Breast epithelium (tissue), 3 donors: ENCODE measurements at regions not wholly inside any gene's neighbourhood (a gene's known extent, or its start where the extent isn't known, plus 50 kb on each side); places are given as distances from the start of the nearest gene placed in this dataset.
"Not testable (repeated sequence)": the region's sequence is repeated elsewhere in the genome, so short reads cannot be mapped to it uniquely, and the experiment has no call there.

ENCODE experiments used
- POLR2A ChIP-seq: fragments of 450-650 bp; IDR thresholded peaks from one replicate; pipeline ENCODE4 v1.6.1; 2016; ENCODE audit warnings: antibody characterized with exemption, mild to moderate bottlenecking, moderate library complexity
- POLR2AphosphoS5 ChIP-seq, 3 donors: sonication (generic); formaldehyde crosslinking; IDR thresholded peaks; one replicate each; pipeline ENCODE4 v1.6.1; 2017; ENCODE audit warnings: antibody characterized with exemption in 3 of 3
- TF ChIP-seq, protein P1 (sequence below), 3 donors: fragments of 450-650 bp; IDR thresholded peaks; one replicate each; pipeline ENCODE4 v1.5.1; 2016 to 2017; ENCODE audit warnings: antibody characterized with exemption in 3 of 3, mild to moderate bottlenecking in 3 of 3, moderate library complexity in 3 of 3

GRCh38 chr6:6879586-6879974, 228.2 kb upstream of the RREB1 start:
- not testable (repeated sequence) for TF ChIP-seq POLR2A
- TF ChIP-seq POLR2AphosphoS5 (IDR thresholded peaks at IDR 0.05) = peak in 1 of 3 donors; percentile 24
- TF ChIP-seq, protein P1, sequence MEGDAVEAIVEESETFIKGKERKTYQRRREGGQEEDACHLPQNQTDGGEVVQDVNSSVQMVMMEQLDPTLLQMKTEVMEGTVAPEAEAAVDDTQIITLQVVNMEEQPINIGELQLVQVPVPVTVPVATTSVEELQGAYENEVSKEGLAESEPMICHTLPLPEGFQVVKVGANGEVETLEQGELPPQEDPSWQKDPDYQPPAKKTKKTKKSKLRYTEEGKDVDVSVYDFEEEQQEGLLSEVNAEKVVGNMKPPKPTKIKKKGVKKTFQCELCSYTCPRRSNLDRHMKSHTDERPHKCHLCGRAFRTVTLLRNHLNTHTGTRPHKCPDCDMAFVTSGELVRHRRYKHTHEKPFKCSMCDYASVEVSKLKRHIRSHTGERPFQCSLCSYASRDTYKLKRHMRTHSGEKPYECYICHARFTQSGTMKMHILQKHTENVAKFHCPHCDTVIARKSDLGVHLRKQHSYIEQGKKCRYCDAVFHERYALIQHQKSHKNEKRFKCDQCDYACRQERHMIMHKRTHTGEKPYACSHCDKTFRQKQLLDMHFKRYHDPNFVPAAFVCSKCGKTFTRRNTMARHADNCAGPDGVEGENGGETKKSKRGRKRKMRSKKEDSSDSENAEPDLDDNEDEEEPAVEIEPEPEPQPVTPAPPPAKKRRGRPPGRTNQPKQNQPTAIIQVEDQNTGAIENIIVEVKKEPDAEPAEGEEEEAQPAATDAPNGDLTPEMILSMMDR (IDR thresholded peaks at IDR 0.05) = not testable (repeated sequence)
